H9 (cell line): ENCODE measurements at regions not wholly inside any gene's neighbourhood (a gene's known extent, or its start where the extent isn't known, plus 50 kb on each side); places are given as distances from the start of the nearest gene placed in this dataset.

ENCODE experiments used
- DNase-seq: peaks from one replicate; pipeline ENCODE4 v3.0.0-alpha.2; 2017
- H2AFZ ChIP-seq: one replicate; pipeline ENCODE4 v1.6.1; 2013; ENCODE audit warnings: mild to moderate bottlenecking, low read length, control low read depth, moderate library complexity
- H2AK5ac ChIP-seq: 2 replicates; pipeline ENCODE4 v1.6.1; 2013; ENCODE audit warnings: low read length, control low read depth, mixed read lengths; ENCODE audit not compliant: insufficient read length
- H2BK120ac ChIP-seq: one replicate; pipeline ENCODE4 v1.6.1; 2013; ENCODE audit warnings: low read depth, mild to moderate bottlenecking, low read length, control low read depth, inconsistent platforms; ENCODE audit not compliant: poor library complexity, severe bottlenecking
- H2BK12ac ChIP-seq: 2 replicates; pipeline ENCODE4 v1.6.1; 2013; ENCODE audit warnings: low read length, control low read depth, mixed read lengths, low read depth; ENCODE audit not compliant: insufficient read length
- H2BK15ac ChIP-seq: 2 replicates; pipeline ENCODE4 v1.6.1; 2013; ENCODE audit warnings: low read depth, low read length, control low read depth
- H2BK20ac ChIP-seq: one replicate; pipeline ENCODE4 v1.6.1; 2013; ENCODE audit warnings: low read depth, mild to moderate bottlenecking, low read length, control low read depth, inconsistent platforms; ENCODE audit not compliant: poor library complexity, severe bottlenecking
- H2BK5ac ChIP-seq: 2 replicates; pipeline ENCODE4 v1.6.1; 2013; ENCODE audit warnings: low read length, control low read depth, mixed read lengths; ENCODE audit not compliant: insufficient read length
- H3K14ac ChIP-seq: 2 replicates; pipeline ENCODE4 v1.6.1; 2013; ENCODE audit warnings: low read length, control low read depth; ENCODE audit not compliant: insufficient read depth
- H3K18ac ChIP-seq: 2 replicates; pipeline ENCODE4 v1.6.1; 2013; ENCODE audit warnings: low read depth, mild to moderate bottlenecking, mixed read lengths, low read length, control low read depth; ENCODE audit not compliant: insufficient read length
- H3K23ac ChIP-seq: 2 replicates; pipeline ENCODE4 v1.6.1; 2013; ENCODE audit warnings: low read length, control low read depth, mixed read lengths, low read depth; ENCODE audit not compliant: insufficient read length
- H3K23me2 ChIP-seq: 2 replicates; pipeline ENCODE4 v1.6.1; 2013; ENCODE audit warnings: low read depth, mild to moderate bottlenecking, mixed read lengths, low read length, control low read depth; ENCODE audit not compliant: insufficient read length, poor library complexity, severe bottlenecking
- H3K27ac ChIP-seq: 2 replicates; pipeline ENCODE4 v1.5.1; 2013; ENCODE audit warnings: low read length, control low read depth, mixed read lengths, low read depth; ENCODE audit not compliant: insufficient read length
- H3K27me3 ChIP-seq: 2 replicates; pipeline ENCODE4 v1.6.1; 2013; ENCODE audit warnings: low read length, control low read depth, inconsistent platforms; ENCODE audit not compliant: insufficient read depth
- H3K4ac ChIP-seq: 2 replicates; pipeline ENCODE4 v1.6.1; 2013; ENCODE audit warnings: low read depth, mild to moderate bottlenecking, control low read depth, inconsistent platforms, low read length, moderate library complexity
- H3K4me1 ChIP-seq: 2 replicates; pipeline ENCODE4 v1.6.1; 2013; ENCODE audit warnings: low read length, control low read depth, inconsistent platforms; ENCODE audit not compliant: insufficient read depth
- H3K4me2 ChIP-seq: 2 replicates; pipeline ENCODE4 v1.6.1; 2013; ENCODE audit warnings: low read length, control low read depth, mixed read lengths; ENCODE audit not compliant: insufficient read length, insufficient read depth
- H3K56ac ChIP-seq: 2 replicates; pipeline ENCODE4 v1.6.1; 2013; ENCODE audit warnings: low read depth, mild to moderate bottlenecking, mixed read lengths, low read length, control low read depth; ENCODE audit not compliant: insufficient read length
- H3K79me1 ChIP-seq: 2 replicates; pipeline ENCODE4 v1.6.1; 2013; ENCODE audit warnings: low read depth, mild to moderate bottlenecking, moderate library complexity, low read length, control low read depth, inconsistent platforms; ENCODE audit not compliant: insufficient read depth, poor library complexity, severe bottlenecking
- H3K79me2 ChIP-seq: 2 replicates; pipeline ENCODE4 v1.6.1; 2013; ENCODE audit warnings: low read length, control low read depth, inconsistent platforms; ENCODE audit not compliant: insufficient read depth
- H3K9ac ChIP-seq: 2 replicates; pipeline ENCODE4 v1.6.1; 2013; ENCODE audit warnings: low read length, control low read depth, mixed read lengths; ENCODE audit not compliant: insufficient read length; ENCODE audit errors: extremely low read depth
- H3K9me3 ChIP-seq: one replicate; pipeline ENCODE4 v1.6.1; 2013; ENCODE audit warnings: low read depth, low read length, inconsistent platforms; ENCODE audit not compliant: control insufficient read depth
- H3T11ph ChIP-seq: one replicate; pipeline ENCODE4 v1.6.1; 2013; ENCODE audit warnings: mild to moderate bottlenecking, low read length, control low read depth, inconsistent platforms
- H4K20me1 ChIP-seq: one replicate; pipeline ENCODE4 v1.6.1; 2013; ENCODE audit not compliant: control insufficient read depth, insufficient read length, insufficient read depth
- H4K5ac ChIP-seq: 2 replicates; pipeline ENCODE4 v1.6.1; 2013; ENCODE audit warnings: low read depth, mild to moderate bottlenecking, mixed read lengths, low read length, control low read depth; ENCODE audit not compliant: insufficient read length
- H4K8ac ChIP-seq: replicated peaks from 2 replicates; pipeline ENCODE4 v1.6.1; 2013; ENCODE audit warnings: low read length, control low read depth, mixed read lengths, low read depth; ENCODE audit not compliant: insufficient read length
- H4K91ac ChIP-seq: 2 replicates; pipeline ENCODE4 v1.6.1; 2013; ENCODE audit warnings: low read depth, mild to moderate bottlenecking, moderate library complexity, mixed read lengths, low read length, control low read depth; ENCODE audit not compliant: insufficient read length
- H3K27ac Mint-ChIP-seq, 3 experiments: 2 replicates in 2 of 3; 3 replicates in 1 of 3; pipeline ENCODE4 v1.8.0; 2020 to 2021; ENCODE audit warnings: mixed read lengths in 3 of 3, mild to moderate bottlenecking in 1 of 3, moderate library complexity in 1 of 3
- H3K27me3 Mint-ChIP-seq: 2 replicates; pipeline ENCODE4 v1.8.0; 2021; ENCODE audit warnings: low read depth, mild to moderate bottlenecking, moderate library complexity, mixed read lengths
- H3K36me3 Mint-ChIP-seq, 3 experiments: 2 replicates in 2 of 3; 3 replicates in 1 of 3; pipeline ENCODE4 v1.8.0; 2020 to 2021; ENCODE audit warnings: low read depth in 3 of 3, mixed read lengths in 3 of 3; ENCODE audit not compliant: insufficient read depth in 1 of 3
- H3K4me1 Mint-ChIP-seq, 2 experiments: 2 replicates each; pipeline ENCODE4 v1.8.0; 2020; ENCODE audit warnings: mixed read lengths in 2 of 2
- H3K4me3 Mint-ChIP-seq, 2 experiments: 2 replicates in 1 of 2; 3 replicates in 1 of 2; pipeline ENCODE4 v1.8.0; 2020 to 2021; ENCODE audit warnings: mild to moderate bottlenecking in 2 of 2, mixed read lengths in 2 of 2, moderate library complexity in 1 of 2
- H3K9me3 Mint-ChIP-seq, 2 experiments: 2 replicates in 1 of 2; 3 replicates in 1 of 2; pipeline ENCODE4 v1.8.0; 2020; ENCODE audit warnings: mild to moderate bottlenecking in 2 of 2, mixed read lengths in 2 of 2, moderate library complexity in 1 of 2
- CTCF ChIP-seq: fragments of 200-600 bp; sonication (generic); conservative IDR thresholded peaks from 3 replicates; pipeline ENCODE4 v1.8.0; 2021; ENCODE audit warnings: antibody characterized with exemption, mild to moderate bottlenecking
- WGBS: extraction: QIAGEN DNeasy Blood & Tissue Kit; methylation state at CpG from one replicate; pipeline ENCODE4 v1.1.7; 2013; ENCODE audit warnings: missing lambda C conversion rate, low lambda C conversion rate, mixed read lengths; ENCODE audit not compliant: insufficient read length; ENCODE audit errors: extremely low coverage; 5-methylcytosine and 5-hydroxymethylcytosine counted together

- WGBS = no CpG with 5 or more reads among the region's 5 CpGs
- no peak overlapping the region for H3K27ac Mint-ChIP-seq
Observed at GRCh38 chr3:8368598-8368997, 133.0 kb upstream of the LMCD1 start.

More at GRCh38 chr3:8368598-8368997, 133.0 kb upstream of the LMCD1 start:
- TF ChIP-seq CTCF = no peak
- no peak overlapping the region for H2BK12ac ChIP-seq
- no peaks in the 10 kb centered on the region for H3K79me1 ChIP-seq
- no peak overlapping the region for H2BK15ac ChIP-seq
- Mint-ChIP-seq H3K4me1 (peaks cover 0 to 11% of the 10 kb centered on the region in 2 experiments; a peak in 1 of 4 replicates), H3K36me3 (no peaks in the 10 kb centered on the region), H3K4me3 (no peak overlapping the region), H3K27me3 (no peaks in the 10 kb centered on the region), H3K9me3 (no peaks in the 10 kb centered on the region)
- H4K5ac ChIP-seq = no peak overlapping the region
- no peaks in the 10 kb centered on the region for H3K4me1 ChIP-seq
- H3K18ac ChIP-seq = no peak overlapping the region
- H4K20me1 ChIP-seq = no peaks in the 10 kb centered on the region
- H3K27ac ChIP-seq = no peak overlapping the region
- no peak overlapping the region for H2BK5ac ChIP-seq
- H2BK20ac ChIP-seq = no peak overlapping the region
- H3K79me2 ChIP-seq = no peaks in the 10 kb centered on the region
- H3K9me3 ChIP-seq = no peaks in the 10 kb centered on the region
- no peak overlapping the region for H3K4me2 ChIP-seq
- H3K4ac ChIP-seq = no peak overlapping the region
- no peak overlapping the region for H2AK5ac ChIP-seq
- no peak overlapping the region for H2BK120ac ChIP-seq
- no peak overlapping the region for H3K9ac ChIP-seq
- no peak overlapping the region for H4K91ac ChIP-seq
- no peak overlapping the region for H2AFZ ChIP-seq
- no peak overlapping the region for H3T11ph ChIP-seq
- no peak for DNase-seq
- H3K23ac ChIP-seq = no peak overlapping the region
- no peaks in the 10 kb centered on the region for H3K27me3 ChIP-seq
- H3K56ac ChIP-seq = no peak overlapping the region
- no peaks in the 10 kb centered on the region for H3K23me2 ChIP-seq
- no peak overlapping the region for H4K8ac ChIP-seq
- H3K14ac ChIP-seq = no peak overlapping the region
